Fibroblast of lung (primary cell): ENCODE measurements at regions not wholly inside any gene's neighbourhood (a gene's known extent, or its start where the extent isn't known, plus 50 kb on each side); places are given as distances from the start of the nearest gene placed in this dataset.

Experiments used
- CTCF ChIP-seq, 2 donors: IDR thresholded peaks in 1 of 2; conservative IDR thresholded peaks in 1 of 2; 1 replicate in 1 of 2; 2 replicates in 1 of 2; pipeline ENCODE4 v1.5.1; 2011 to 2012; ENCODE audit warnings: low read length in 2 of 2, control low read depth in 1 of 2, inconsistent platforms in 1 of 2, low read depth in 1 of 2, mild to moderate bottlenecking in 1 of 2
- EZH2 ChIP-seq: IDR thresholded peaks from 2 replicates; pipeline ENCODE4 v1.5.1; 2012; ENCODE audit warnings: low read length, control low read depth, mild to moderate bottlenecking; ENCODE audit errors: missing control alignments

DNA sequence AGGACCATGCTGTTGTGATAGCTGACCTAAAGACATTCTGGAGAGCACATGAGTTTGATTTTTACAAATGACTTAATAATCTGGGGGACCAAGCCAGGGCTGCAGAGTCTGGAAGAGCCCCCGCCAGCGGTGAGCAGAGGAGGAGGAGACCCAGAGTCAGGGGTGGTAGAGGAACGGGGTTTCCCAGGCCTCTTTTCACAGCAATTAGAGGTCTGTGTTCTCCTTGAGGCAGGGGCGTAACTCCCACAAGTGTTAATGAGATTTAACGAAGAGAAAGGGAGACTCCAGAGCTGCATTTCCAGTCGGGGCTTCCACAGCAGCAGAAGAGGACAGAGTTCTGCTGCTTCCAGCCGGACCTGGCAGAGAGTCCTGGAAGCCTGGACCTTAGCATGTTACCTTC is 137.9 kb upstream of the SLC24A2 start:
- TF ChIP-seq CTCF (conservative IDR thresholded peaks at IDR 0.05 in 1 of 2, IDR thresholded peaks at IDR 0.05 in 1 of 2; ENCODE audit: low read depth in 1 of 2, low read length in 2 of 2) = no peak
- TF ChIP-seq EZH2 = no peak
